Posterior vena cava (tissue), 2 donors: ENCODE measurements at regions not wholly inside any gene's neighbourhood (a gene's known extent, or its start where the extent isn't known, plus 50 kb on each side); places are given as distances from the start of the nearest gene placed in this dataset.

ENCODE experiments used
- DNase-seq: peaks from one replicate; pipeline ENCODE4 v3.0.0-alpha.2; 2020; ENCODE audit warnings: low spot score
- intact Hi-C, 2 donors: fragments of 100-400 bp; cut with DNase I; formaldehyde crosslinking; loops; one replicate each; pipeline versions ENCODE4 v1.14.1 to v1.14.2; 2022 to 2023
- donor health status: DM: yes; HTN: yes; CAD: no.
- donor health status: DM: yes; HTN: yes; CAD: no.

GRCh38 chr17:13409455-13409854 lies 192.3 kb downstream of the HS3ST3A1 start:
- no peak for DNase-seq
- intact Hi-C loops, result no loop called here

GRCh38 chr17:13407381-13407780 lies 194.3 kb downstream of the HS3ST3A1 start:
- no peak for DNase-seq
- intact Hi-C loops, result no loop called here

GRCh38 chr17:13405807-13406206 lies 195.9 kb downstream of the HS3ST3A1 start:
- DNase-seq, result no peak
- intact Hi-C loops, result no loop called here

GRCh38 chr17:13405080-13405479 lies 196.6 kb downstream of the HS3ST3A1 start:
- intact Hi-C loops, result no loop called here
- DNase-seq, result no peak

- intact Hi-C loops, result no loop called here
- no peak for DNase-seq
These were observed 197.5 kb downstream of the HS3ST3A1 start for GRCh38 chr17:13403982-13404946.

- no peak for DNase-seq
- intact Hi-C loops, result no loop called here
These were observed 201.2 kb downstream of the HS3ST3A1 start for GRCh38 chr17:13400491-13400890.

- no peak for DNase-seq
- intact Hi-C loops, result no loop called here
These were observed 202.9 kb downstream of the HS3ST3A1 start for GRCh38 chr17:13398853-13399252.

GRCh38 chr17:13398091-13398490 lies 203.6 kb downstream of the HS3ST3A1 start:
- intact Hi-C loops, result no loop called here
- DNase-seq, result no peak

GRCh38 chr17:13395862-13396261 lies 205.9 kb downstream of the HS3ST3A1 start:
- intact Hi-C loops, result no loop called here
- no peak for DNase-seq

- intact Hi-C loops, result no loop called here
- DNase-seq, result no peak
These were observed 206.4 kb downstream of the HS3ST3A1 start for GRCh38 chr17:13395346-13395745.

- intact Hi-C loops, result no loop called here
- DNase-seq, result no peak
These were observed 207.7 kb downstream of the HS3ST3A1 start for GRCh38 chr17:13393841-13394710.

- intact Hi-C loops, result no loop called here
- DNase-seq, result no peak
These were observed 213.8 kb downstream of the HS3ST3A1 start for GRCh38 chr17:13387952-13388351.

GRCh38 chr17:13387236-13387635 lies 214.5 kb downstream of the HS3ST3A1 start:
- no peak for DNase-seq
- intact Hi-C loops, result no loop called here

- intact Hi-C loops, result no loop called here
- no peak for DNase-seq
These were observed 216.2 kb downstream of the HS3ST3A1 start for GRCh38 chr17:13385481-13385911.

- DNase-seq, result no peak
- intact Hi-C loops, result no loop called here
These were observed 217.1 kb downstream of the HS3ST3A1 start for GRCh38 chr17:13384626-13385025.

GRCh38 chr17:13378361-13378760 lies 223.4 kb downstream of the HS3ST3A1 start:
- intact Hi-C loops, result no loop called here
- DNase-seq, result no peak

GRCh38 chr17:13374203-13375143 lies 227.3 kb downstream of the HS3ST3A1 start:
- intact Hi-C loops, result no loop called here
- DNase-seq, result no peak

GRCh38 chr17:13372432-13372831 lies 229.3 kb downstream of the HS3ST3A1 start:
- DNase-seq, result no peak
- intact Hi-C loops, result no loop called here

- intact Hi-C loops, result no loop called here
- DNase-seq, result no peak
These were observed 234.6 kb downstream of the HS3ST3A1 start for GRCh38 chr17:13367154-13367553.
